PFSK-1 (cell line): ENCODE measurements at regions not wholly inside any gene's neighbourhood (a gene's known extent, or its start where the extent isn't known, plus 50 kb on each side); places are given as distances from the start of the nearest gene placed in this dataset.

Source experiments
- POLR2AphosphoS5 ChIP-seq: IDR thresholded peaks from 2 replicates; pipeline ENCODE4 v1.6.1; 2012; ENCODE audit warnings: low read depth, mild to moderate bottlenecking, control low read depth, low read length, moderate library complexity
- REST ChIP-seq, 2 experiments: IDR thresholded peaks; 2 replicates each; pipeline versions ENCODE4 v1.6.1 to v1.8.0; 2011 to 2012; ENCODE audit warnings: low read depth in 2 of 2, low read length in 2 of 2, control low read depth in 1 of 2, inconsistent platforms in 1 of 2, mild to moderate bottlenecking in 1 of 2, moderate library complexity in 1 of 2; ENCODE audit not compliant: insufficient read depth in 1 of 2
- SIN3A ChIP-seq: IDR thresholded peaks from 2 replicates; pipeline ENCODE4 v1.6.1; 2012; ENCODE audit warnings: mild to moderate bottlenecking, low read length, moderate library complexity, borderline replicate concordance; ENCODE audit not compliant: insufficient read depth
- TAF1 ChIP-seq: IDR thresholded peaks from 2 replicates; pipeline ENCODE4 v1.6.1; 2012; ENCODE audit warnings: low read length, control low read depth, borderline replicate concordance; ENCODE audit not compliant: insufficient read depth

GRCh38 chrX:39484159-39485068 is 613.3 kb downstream of the BCOR start:
- TF ChIP-seq POLR2AphosphoS5 (no peak), REST (IDR thresholded peaks at IDR 0.05; ENCODE audit: insufficient read depth in 1 of 2, low read depth in 2 of 2, low read length in 2 of 2) (no peak), SIN3A (no peak), TAF1 (no peak)
